DOHH2 (cell line): ENCODE measurements at regions not wholly inside any gene's neighbourhood (a gene's known extent, or its start where the extent isn't known, plus 50 kb on each side); places are given as distances from the start of the nearest gene placed in this dataset.

Experiments
- H3F3A ChIP-seq: fragments of 200-600 bp; sonication (generic), shearing (Covaris generic); 2 replicates; pipeline ENCODE4 v1.6.0; 2016; ENCODE audit warnings: antibody characterized with exemption, mild to moderate bottlenecking; ENCODE audit not compliant: control insufficient read depth, insufficient read depth
- H3K27ac ChIP-seq: fragments of 200-600 bp; sonication (generic); 2 replicates; pipeline ENCODE4 v1.5.1; 2014; ENCODE audit warnings: low read depth, mild to moderate bottlenecking, low read length, moderate library complexity
- H3K27me3 ChIP-seq: fragments of 200-600 bp; sonication (generic); 2 replicates; pipeline ENCODE4 v1.6.1; 2014; ENCODE audit warnings: mild to moderate bottlenecking, low read length, mixed read lengths; ENCODE audit not compliant: control insufficient read depth
- H3K36me3 ChIP-seq: fragments of 200-600 bp; sonication (generic); 2 replicates; pipeline ENCODE4 v1.6.1; 2014; ENCODE audit warnings: mild to moderate bottlenecking, low read length, moderate library complexity, mixed read lengths; ENCODE audit not compliant: control insufficient read depth
- H3K4me1 ChIP-seq: fragments of 200-600 bp; sonication (generic); 2 replicates; pipeline ENCODE4 v1.6.1; 2014; ENCODE audit warnings: mild to moderate bottlenecking, low read length, mixed read lengths; ENCODE audit not compliant: control insufficient read depth
- H3K4me2 ChIP-seq: fragments of 200-600 bp; sonication (generic); 2 replicates; pipeline ENCODE4 v1.6.0; 2014; ENCODE audit warnings: mild to moderate bottlenecking, low read length, moderate library complexity
- H3K4me3 ChIP-seq: fragments of 200-600 bp; sonication (generic); 2 replicates; pipeline ENCODE4 v1.5.1; 2014; ENCODE audit warnings: mild to moderate bottlenecking, low read length, mixed read lengths
- H3K79me2 ChIP-seq: fragments of 200-600 bp; sonication (generic); 2 replicates; pipeline ENCODE4 v1.6.1; 2014; ENCODE audit warnings: mild to moderate bottlenecking, low read length, mixed read lengths; ENCODE audit not compliant: control insufficient read depth
- H3K9me2 ChIP-seq: fragments of 200-600 bp; sonication (generic); replicated peaks from 2 replicates; pipeline ENCODE4 v1.6.1; 2014; ENCODE audit warnings: mild to moderate bottlenecking, low read length, mixed read lengths; ENCODE audit not compliant: control insufficient read depth
- H3K9me3 ChIP-seq: fragments of 200-600 bp; sonication (generic); 2 replicates; pipeline ENCODE4 v1.6.1; 2014; ENCODE audit warnings: antibody characterized with exemption, low read length, mixed read lengths; ENCODE audit not compliant: control insufficient read depth, insufficient read depth
- H4K20me1 ChIP-seq: fragments of 200-600 bp; sonication (generic); 2 replicates; pipeline ENCODE4 v1.6.0; 2014; ENCODE audit warnings: low read depth, mild to moderate bottlenecking, antibody characterized with exemption, low read length, moderate library complexity; ENCODE audit not compliant: control insufficient read depth, insufficient read depth
- EZH2phosphoT487 ChIP-seq: fragments of 200-600 bp; sonication (generic); IDR thresholded peaks from 2 replicates; pipeline ENCODE4 v1.6.1; 2017; ENCODE audit warnings: borderline replicate concordance, mild to moderate bottlenecking, antibody characterized with exemption, low read length, moderate library complexity, mixed read lengths
- TF ChIP-seq, protein P1 (sequence below): fragments of 200-600 bp; sonication (generic); IDR thresholded peaks from one replicate; pipeline ENCODE4 v1.5.1; 2014; ENCODE audit warnings: antibody characterized with exemption, mild to moderate bottlenecking, low read depth, low read length; ENCODE audit not compliant: poor library complexity, severe bottlenecking

GRCh38 chr5:97874491-97874890, 691.4 kb upstream of the RIOK2 start:
- TF ChIP-seq, protein P1, sequence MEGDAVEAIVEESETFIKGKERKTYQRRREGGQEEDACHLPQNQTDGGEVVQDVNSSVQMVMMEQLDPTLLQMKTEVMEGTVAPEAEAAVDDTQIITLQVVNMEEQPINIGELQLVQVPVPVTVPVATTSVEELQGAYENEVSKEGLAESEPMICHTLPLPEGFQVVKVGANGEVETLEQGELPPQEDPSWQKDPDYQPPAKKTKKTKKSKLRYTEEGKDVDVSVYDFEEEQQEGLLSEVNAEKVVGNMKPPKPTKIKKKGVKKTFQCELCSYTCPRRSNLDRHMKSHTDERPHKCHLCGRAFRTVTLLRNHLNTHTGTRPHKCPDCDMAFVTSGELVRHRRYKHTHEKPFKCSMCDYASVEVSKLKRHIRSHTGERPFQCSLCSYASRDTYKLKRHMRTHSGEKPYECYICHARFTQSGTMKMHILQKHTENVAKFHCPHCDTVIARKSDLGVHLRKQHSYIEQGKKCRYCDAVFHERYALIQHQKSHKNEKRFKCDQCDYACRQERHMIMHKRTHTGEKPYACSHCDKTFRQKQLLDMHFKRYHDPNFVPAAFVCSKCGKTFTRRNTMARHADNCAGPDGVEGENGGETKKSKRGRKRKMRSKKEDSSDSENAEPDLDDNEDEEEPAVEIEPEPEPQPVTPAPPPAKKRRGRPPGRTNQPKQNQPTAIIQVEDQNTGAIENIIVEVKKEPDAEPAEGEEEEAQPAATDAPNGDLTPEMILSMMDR, result no peak
- no peak for TF ChIP-seq EZH2phosphoT487
- Histone ChIP-seq H3F3A (no peaks in the 10 kb centered on the region), H3K4me2 (no peak overlapping the region), H3K4me1 (no peaks in the 10 kb centered on the region), H3K27me3 (no peaks in the 10 kb centered on the region), H3K79me2 (no peaks in the 10 kb centered on the region), H3K9me2 (no peaks in the 10 kb centered on the region), H3K27ac (no peak overlapping the region), H4K20me1 (no peaks in the 10 kb centered on the region), H3K36me3 (no peaks in the 10 kb centered on the region), H3K9me3 (no peaks in the 10 kb centered on the region), H3K4me3 (no peak overlapping the region)

- no peaks in the 10 kb centered on the region for H4K20me1 ChIP-seq
- no peaks in the 10 kb centered on the region for H3K4me1 ChIP-seq
- H3K4me3 ChIP-seq, result no peak overlapping the region
- H3K27ac ChIP-seq, result no peak overlapping the region
- no peak for TF ChIP-seq EZH2phosphoT487
- TF ChIP-seq, protein P1, result no peak
- H3K4me2 ChIP-seq, result no peak overlapping the region
- no peaks in the 10 kb centered on the region for H3K36me3 ChIP-seq
- H3K9me2 ChIP-seq, result no peaks in the 10 kb centered on the region
- no peaks in the 10 kb centered on the region for H3K9me3 ChIP-seq
- H3K27me3 ChIP-seq, result no peaks in the 10 kb centered on the region
- no peaks in the 10 kb centered on the region for H3F3A ChIP-seq
- no peaks in the 10 kb centered on the region for H3K79me2 ChIP-seq
Measured at GRCh38 chr5:97876272-97876671, 693.2 kb upstream of the RIOK2 start.

DNA sequence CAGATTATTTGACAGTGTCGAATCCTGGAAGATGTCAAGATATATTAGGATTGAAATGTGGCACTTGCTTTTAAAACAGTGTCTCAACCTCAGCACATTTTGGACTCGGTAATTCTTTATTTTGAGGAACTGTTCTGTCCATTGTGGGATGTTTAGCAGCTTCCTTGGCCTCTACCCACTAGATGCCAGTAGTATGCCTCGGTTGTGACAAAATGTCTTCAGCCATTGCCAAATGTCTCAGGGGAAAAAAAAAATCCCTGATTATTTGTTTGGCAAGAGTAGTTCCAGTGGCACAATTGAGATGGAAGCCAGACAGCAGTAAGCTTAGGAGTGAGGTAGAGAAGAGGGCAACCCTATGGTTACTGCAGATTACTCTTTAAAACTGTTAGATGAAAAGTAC, 694.5 kb upstream of the RIOK2 start:
- H3K36me3 ChIP-seq, result no peaks in the 10 kb centered on the region
- H3K4me2 ChIP-seq, result no peak overlapping the region
- H3K4me3 ChIP-seq, result no peak overlapping the region
- no peaks in the 10 kb centered on the region for H3K9me3 ChIP-seq
- H3K27me3 ChIP-seq, result no peaks in the 10 kb centered on the region
- H3K79me2 ChIP-seq, result no peaks in the 10 kb centered on the region
- no peaks in the 10 kb centered on the region for H3K4me1 ChIP-seq
- no peak overlapping the region for H3K27ac ChIP-seq
- TF ChIP-seq, protein P1, result no peak
- no peak for TF ChIP-seq EZH2phosphoT487
- no peaks in the 10 kb centered on the region for H3K9me2 ChIP-seq
- H4K20me1 ChIP-seq, result no peaks in the 10 kb centered on the region
- no peaks in the 10 kb centered on the region for H3F3A ChIP-seq

- Histone ChIP-seq H3K4me1 (no peaks in the 10 kb centered on the region), H3K4me3 (no peak overlapping the region), H3K79me2 (no peaks in the 10 kb centered on the region), H3K36me3 (no peaks in the 10 kb centered on the region), H3F3A (no peaks in the 10 kb centered on the region), H4K20me1 (no peaks in the 10 kb centered on the region), H3K27ac (no peak overlapping the region), H3K9me3 (no peaks in the 10 kb centered on the region), H3K9me2 (no peaks in the 10 kb centered on the region), H3K4me2 (no peak overlapping the region), H3K27me3 (no peaks in the 10 kb centered on the region)
- TF ChIP-seq, protein P1, result no peak
Measured at GRCh38 chr5:97888439-97888838, 705.4 kb upstream of the RIOK2 start.
